NCI-H2196 (cell line): ENCODE measurements at regions not wholly inside any gene's neighbourhood (a gene's known extent, or its start where the extent isn't known, plus 50 kb on each side); places are given as distances from the start of the nearest gene placed in this dataset.

Experiments used
- DNase-seq: peaks from one replicate; lab custom pipeline; 2025; ENCODE audit not compliant: unreplicated experiment; lab: John Stamatoyannopoulos, UW

DNA sequence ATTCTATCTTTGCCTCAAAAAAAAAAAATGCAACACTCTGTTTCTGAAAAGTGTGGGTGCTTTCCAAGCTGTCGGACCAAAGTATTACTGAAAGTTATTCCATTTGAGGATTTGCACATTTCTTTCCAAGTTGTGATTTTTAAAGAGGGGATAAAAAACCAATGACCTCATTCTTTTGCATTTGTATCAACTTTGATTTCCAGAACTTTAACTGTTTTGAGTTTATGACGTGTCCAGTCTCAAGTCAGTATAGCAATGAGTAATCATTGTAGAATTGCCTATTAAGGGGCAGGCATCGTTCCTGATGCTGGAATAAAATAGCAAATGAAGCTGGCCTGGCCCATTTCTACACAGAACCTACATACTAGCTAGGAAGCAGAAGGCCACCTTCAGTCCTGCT lies 229.6 kb upstream of the RBFOX1 start:
- DNase-seq: no peak

GRCh38 chr16:7101054-7101453 lies 231.6 kb upstream of the RBFOX1 start:
- DNase-seq: no peak

GRCh38 chr16:7097518-7097917 lies 235.1 kb upstream of the RBFOX1 start:
- no peak for DNase-seq

- DNase-seq: no peak
Observed at GRCh38 chr16:7093511-7093910, 239.1 kb upstream of the RBFOX1 start.

DNA sequence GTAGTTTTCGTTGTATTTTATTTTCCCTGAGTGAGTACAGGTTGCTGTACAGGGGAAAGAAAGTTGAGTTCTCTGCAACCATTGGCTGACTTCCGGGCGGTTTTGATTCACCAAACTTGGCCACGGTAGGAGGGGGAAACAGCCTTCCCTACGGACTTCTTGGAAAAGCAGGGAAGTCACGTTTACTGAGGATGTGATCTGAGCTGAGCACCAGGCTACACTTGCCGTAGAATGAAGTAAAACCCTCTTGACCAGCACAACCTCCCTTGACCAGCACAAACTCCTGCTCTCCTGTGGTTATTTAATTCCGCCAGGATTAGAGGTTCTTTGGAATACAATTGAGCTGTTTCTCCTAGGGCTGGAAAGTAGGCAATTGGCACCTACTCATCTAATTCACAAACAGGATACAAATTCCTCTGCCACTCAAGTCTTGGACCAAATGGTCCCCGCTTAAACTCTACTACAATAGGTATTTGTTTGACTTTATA lies 242.0 kb upstream of the RBFOX1 start:
- DNase-seq: no peak

GRCh38 chr16:7089751-7090150 lies 242.9 kb upstream of the RBFOX1 start:
- no peak for DNase-seq

DNA sequence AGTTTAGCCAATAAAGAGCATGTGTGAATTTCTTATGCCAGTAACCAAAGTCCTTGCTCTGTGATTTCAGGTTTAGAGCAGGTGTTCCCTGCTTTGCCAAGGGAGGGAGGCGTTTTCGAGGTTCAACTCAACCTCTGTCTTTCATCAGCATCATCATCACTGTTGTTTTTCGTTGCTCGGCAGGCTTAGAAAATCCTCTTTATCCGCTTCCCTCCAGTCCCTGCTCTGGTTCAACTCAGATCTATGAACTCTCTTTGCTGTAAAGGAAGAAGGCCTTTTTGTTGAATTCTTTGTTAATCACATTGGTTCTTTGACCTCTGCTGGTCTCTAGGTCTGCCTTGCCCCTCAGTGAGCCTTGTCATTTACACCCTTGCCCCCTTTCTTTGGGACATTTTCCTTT lies 243.9 kb upstream of the RBFOX1 start:
- DNase-seq: no peak

DNA sequence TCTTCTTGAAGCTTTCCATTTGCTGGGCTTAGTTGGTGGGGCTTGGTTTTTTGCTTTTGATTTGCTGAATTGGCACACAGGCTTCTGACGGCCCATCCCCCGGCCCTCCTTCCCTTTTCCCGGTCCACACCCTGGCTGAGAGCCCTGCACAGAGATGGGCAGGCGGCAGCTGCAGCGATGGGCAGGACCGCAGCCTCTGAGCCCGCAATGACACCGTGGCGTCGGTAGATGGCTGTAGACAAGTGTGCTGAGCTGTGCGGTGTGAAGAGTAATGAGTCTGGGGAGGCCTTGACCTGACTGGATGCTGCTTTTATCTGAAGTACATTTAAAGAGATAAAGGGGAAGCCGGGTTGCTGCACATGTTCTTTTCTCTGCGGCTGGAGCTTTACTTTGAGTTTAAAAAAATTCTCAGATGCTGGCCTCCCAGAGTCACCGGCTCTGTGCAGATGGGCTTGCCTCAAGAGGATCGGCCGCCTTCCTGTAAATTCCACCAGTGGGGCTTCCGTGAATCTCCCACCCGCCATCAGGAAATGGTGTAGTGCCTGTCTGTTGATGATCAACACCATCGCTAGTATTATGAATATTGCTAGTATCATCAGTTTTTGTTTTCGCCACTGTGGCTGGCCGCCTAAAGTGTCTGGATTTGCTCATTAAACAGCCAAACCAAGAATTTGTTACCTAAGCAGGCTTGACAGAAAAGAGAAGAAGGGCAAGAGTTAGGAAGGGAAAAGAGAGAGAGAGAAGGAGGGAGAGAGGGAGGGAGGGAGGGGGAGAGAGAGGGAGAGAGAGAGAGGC lies 245.6 kb upstream of the RBFOX1 start:
- no peak for DNase-seq

DNA sequence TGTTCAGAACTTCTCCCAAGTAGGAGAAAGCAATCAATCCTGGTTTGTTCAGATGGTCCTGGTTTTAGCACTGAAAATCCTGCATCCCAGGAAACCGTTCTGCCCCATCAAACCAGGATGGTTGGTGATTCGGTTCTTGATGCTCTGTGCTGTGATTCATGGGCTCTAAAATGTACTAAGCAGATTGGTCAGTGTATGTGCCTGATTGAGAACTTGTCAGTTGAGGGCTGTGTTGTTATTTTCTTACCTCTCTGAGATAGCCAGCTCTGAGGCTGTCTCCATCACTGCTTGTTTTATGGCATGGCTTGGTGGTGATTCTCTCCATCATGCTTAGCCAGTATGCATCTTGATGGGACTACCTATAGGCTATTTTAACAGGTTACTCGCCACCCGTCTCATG lies 246.9 kb upstream of the RBFOX1 start:
- no peak for DNase-seq

DNA sequence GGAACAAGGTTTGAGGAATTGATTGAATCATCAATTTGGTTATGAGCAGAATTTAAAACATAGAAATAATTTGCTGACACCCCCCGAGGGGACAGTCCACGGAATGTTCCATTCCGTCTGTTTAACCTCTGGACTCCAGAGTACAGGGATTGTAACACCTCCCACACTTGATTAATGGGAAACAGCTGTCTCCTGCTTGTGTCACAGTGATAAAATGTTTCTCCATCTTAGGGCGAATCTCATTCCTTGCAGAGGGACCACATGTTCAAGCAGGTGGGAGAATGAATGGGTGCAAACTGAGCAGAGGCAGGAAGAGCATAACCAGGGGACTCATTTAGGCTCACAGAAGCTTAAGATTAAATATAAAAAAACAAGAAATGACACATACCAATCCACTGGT lies 249.5 kb upstream of the RBFOX1 start:
- DNase-seq: no peak

- no peak for DNase-seq
Observed at GRCh38 chr16:7077636-7078035, 255.0 kb upstream of the RBFOX1 start.

- no peak for DNase-seq
Observed at GRCh38 chr16:7074715-7075114, 257.9 kb upstream of the RBFOX1 start.

- no peak for DNase-seq
Observed at GRCh38 chr16:7057458-7057857, 275.2 kb upstream of the RBFOX1 start.

DNA sequence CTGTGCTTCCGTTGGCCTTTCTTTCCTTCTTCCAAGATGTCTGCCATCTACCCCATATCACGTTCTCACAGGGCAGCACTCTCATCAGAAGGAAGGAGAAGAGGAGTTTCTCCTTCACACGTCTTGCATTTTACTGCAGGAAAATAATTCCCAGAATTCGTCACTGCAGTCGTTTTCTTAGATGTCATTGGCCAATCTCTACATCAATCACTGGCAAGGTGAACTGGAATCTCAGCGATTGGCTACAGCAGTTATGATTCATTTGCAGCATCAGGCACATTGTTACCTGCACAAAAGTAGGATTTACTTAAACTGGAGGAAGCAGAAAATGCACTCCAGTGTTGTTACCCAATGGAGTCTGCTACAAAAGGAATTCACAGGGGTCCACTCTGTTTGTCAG lies 277.2 kb upstream of the RBFOX1 start:
- DNase-seq: no peak

DNA sequence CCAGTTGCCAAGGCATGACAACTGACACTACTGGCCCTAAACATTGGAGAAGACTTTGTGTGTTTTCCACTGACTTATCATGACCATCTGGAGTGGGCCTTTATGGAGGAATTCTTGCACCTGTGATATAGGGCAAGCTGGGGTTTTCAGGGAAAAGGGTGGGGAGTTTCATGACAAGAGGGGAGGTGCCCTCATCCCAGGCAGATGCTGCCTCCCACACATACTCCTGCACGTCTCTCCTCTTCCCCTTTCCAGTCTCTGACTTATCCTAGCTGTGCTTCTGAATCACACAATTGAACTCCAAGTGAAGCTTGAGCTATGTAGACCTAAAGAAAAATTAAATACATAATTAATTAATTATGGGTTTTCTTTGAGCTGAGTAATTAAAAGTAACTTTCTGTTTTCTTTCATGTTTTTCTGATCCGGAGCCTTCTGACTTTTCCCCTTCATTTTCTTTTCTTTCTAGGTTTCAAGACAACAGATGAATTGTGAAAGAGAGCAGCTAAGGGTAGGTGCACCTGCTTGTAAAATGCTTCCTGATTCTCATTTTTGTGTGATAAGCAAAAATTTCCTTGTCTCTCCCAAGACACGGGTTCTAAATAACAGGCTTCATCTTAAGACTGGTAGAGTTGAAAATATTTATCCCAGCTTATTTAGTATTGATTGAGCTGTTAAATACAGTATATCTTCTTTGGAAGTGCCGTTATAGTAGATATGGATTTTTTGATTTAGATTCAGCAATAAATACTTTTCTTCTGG lies 280.9 kb upstream of the RBFOX1 start:
- no peak for DNase-seq

- DNase-seq: no peak
Observed at GRCh38 chr16:7044331-7044730, 288.3 kb upstream of the RBFOX1 start.

DNA sequence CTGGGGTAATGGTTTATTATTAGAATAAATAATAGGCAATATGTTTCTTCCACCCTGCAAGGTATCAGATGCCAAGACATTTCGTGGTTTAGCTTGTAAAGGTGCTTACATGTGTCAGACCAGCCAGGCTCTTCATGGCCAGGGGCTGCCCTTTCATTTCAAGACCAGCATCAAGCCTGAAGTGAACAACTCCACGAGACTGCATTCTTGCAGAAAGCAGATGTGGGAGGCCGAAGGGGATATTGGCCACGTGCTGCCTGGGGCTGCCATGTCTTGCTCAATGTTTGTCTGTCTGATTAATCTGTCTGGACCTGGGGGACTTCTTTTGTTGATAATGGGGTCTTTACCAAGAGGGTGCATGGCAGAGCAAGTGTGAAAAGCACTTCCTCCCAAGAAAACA lies 294.2 kb upstream of the RBFOX1 start:
- no peak for DNase-seq

DNA sequence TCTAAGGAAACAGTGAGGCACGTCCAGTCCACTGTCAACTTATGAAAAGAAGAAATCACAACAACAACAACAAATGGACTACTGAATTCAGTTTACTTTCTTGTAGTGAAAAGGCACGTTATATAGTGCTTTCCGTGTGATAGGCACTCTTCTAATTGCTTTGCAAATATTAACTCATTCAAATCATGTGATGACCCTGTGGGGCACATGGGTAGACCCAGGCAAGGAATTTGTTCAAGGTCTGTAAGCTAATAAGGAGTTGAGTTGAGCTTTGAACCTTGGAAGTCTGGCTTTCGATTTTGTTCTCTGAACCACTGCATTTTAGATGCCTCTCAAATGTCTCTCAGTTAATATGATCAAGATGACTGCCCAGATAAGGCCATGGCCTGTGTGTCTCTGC lies 295.1 kb upstream of the RBFOX1 start:
- no peak for DNase-seq

- DNase-seq: no peak
Observed at GRCh38 chr16:7031031-7031430, 301.6 kb upstream of the RBFOX1 start.

DNA sequence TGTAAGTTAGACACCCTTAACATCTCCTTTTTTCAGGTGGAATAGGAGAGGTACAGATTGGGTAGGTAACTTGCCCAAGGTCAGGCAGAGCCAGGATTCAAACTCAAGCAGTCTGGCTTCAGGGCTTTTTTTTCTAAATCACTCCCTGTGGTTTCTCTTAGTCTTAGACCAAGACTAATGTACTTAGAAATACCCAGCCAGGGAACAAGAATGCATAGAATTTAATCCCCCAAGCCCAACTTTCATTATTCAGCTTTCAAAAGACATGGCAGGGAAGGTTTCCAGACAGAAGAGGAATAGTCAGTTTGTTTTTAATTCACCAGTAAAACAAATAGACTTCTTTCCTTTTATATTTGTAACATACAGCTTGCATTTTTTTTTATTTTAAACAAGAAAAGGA lies 305.2 kb upstream of the RBFOX1 start:
- no peak for DNase-seq

- DNase-seq: no peak
Observed at GRCh38 chr16:7026639-7027038, 306.0 kb upstream of the RBFOX1 start.

DNA sequence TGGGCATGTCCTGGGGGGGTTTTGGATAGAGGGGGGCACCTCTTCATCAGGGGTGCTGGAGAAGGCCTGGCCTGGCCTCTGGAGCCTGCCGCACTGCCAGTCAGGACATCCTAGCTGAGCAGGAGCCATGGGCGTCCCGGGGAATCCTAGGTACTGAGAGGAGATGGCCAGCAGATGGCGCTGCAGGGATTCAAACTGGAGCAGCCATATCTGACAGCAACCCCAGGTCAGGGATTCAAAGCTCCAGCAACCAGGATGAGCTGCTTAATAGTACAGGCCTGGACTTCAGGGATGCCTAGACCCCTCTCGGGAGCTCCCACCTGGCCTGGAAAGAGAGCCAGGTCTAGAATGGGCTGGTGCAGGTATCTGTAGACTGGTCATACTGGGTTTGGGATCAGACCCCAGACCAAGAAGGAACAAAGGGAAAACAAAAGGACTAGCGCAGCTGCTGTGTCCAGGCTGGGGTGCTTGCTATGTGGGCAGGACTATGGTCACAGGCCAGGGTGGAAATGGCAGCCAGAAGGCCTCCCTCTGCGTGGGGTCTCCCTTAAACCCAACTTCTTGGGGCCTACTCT lies 306.9 kb upstream of the RBFOX1 start:
- peak; percentile 62 for DNase-seq
